GM19043 (cell line): ENCODE measurements at regions not wholly inside any gene's neighbourhood (a gene's known extent, or its start where the extent isn't known, plus 50 kb on each side); places are given as distances from the start of the nearest gene placed in this dataset.

Experiments
- ATAC-seq: cut with Tn5 transposase; IDR thresholded peaks from one replicate; pipeline ENCODE4 v1.9.1; 2021; ENCODE audit warnings: low read depth; ENCODE audit not compliant: unreplicated experiment

DNA sequence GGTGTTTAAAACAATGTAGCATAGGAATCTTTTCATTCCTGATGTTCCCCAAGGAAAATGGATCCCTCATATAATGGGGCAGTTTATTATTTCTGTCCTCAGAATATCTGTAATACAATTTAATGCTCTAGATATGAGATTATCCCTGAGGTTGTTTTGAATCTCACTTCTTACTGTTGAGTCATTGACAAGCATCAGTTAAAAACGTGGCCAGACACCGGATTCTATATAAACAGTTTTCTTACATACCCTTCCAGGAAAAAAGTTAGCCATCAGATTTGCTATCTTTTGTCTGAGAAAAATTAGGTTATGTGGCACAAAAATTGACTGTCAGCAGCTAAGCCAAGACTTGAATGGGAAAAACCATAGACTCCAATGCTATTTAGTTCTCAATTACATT lies 539.8 kb upstream of the CELF2 start:
- no peak for ATAC-seq

GRCh38 chr10:10479465-10479864 lies 538.2 kb upstream of the CELF2 start:
- ATAC-seq, result no peak

- no peak for ATAC-seq
These were observed 535.1 kb upstream of the CELF2 start for GRCh38 chr10:10482613-10483012.

DNA sequence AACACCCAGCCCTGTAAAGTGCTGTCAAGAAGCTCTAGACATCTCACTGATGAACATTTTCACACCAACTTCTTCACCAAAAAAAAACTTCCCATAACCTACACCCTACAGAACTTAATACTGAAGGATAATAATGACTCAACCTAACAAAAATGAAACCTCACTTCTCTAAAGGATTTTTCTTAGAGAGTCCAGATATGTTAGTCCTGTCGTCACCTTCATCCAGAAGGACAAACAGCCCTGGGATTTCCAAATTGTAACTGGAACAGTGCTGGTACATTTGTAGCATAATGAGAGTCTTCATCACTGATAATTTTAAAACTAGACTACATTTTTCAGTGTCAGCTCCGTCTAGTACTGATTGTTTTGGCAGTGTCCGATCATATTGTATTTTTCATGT lies 528.6 kb upstream of the CELF2 start:
- no peak for ATAC-seq

GRCh38 chr10:10489805-10490571 lies 527.7 kb upstream of the CELF2 start:
- ATAC-seq, result no peak

GRCh38 chr10:10490581-10490980 lies 527.1 kb upstream of the CELF2 start:
- ATAC-seq, result no peak

DNA sequence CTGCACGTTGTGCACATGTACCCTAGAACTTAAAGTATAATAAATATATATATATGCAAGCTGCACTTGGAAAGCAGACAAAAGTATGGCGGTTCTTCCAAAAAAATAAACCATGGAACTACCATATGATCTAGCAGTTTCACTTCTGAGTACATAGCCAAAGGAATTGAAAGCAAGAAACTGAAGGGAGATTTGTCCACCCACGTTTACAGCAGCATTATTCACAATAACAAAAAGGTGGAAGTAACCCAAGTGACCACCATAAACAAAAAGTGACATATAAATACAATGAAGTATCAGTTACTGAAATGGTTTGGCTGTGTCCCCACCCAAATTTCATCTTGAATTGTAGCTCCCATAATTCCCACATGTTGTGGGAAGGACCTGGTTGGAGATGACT lies 525.3 kb upstream of the CELF2 start:
- no peak for ATAC-seq

DNA sequence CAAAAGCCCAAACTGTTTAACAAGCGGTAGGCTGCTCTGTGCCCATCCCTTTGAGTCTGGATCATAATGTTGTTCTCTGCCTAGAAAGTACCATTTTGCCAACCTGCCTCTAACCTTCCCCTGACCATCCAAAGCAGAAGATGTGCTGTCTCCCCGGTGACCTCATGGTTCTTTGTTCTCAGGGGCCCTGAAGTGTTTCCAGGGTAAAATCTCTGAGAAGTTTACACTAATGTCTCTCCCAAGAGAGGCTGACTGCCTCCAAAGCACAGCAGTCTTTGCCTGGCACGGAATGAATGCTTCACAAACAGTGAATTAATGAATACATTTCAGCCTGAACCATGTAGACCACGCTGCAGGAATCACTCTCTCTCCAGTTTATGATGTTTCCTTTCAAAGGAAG lies 523.8 kb upstream of the CELF2 start:
- ATAC-seq, result no peak

DNA sequence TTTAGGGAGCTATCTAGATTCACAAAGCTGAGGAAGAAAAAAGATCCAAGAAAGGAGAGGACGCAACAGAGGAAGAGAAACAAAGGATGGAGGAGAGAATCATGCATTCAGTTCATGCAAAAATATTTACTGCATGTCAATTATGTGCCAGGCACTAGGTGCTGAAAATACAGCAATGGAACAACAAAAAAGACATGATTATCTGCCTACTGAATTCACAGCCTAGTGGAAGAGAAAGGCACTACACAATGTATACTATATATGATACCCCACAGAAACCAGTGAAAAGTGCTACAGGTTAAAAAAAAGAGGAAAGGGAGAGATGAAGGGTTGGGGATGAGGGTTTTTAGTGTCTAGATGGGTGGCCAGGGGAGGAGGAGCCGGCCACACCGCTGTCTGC lies 520.4 kb upstream of the CELF2 start:
- no peak for ATAC-seq

- ATAC-seq, result no peak
These were observed 518.9 kb upstream of the CELF2 start for GRCh38 chr10:10498781-10499180.

GRCh38 chr10:10499839-10500238 lies 517.8 kb upstream of the CELF2 start:
- ATAC-seq, result no peak

DNA sequence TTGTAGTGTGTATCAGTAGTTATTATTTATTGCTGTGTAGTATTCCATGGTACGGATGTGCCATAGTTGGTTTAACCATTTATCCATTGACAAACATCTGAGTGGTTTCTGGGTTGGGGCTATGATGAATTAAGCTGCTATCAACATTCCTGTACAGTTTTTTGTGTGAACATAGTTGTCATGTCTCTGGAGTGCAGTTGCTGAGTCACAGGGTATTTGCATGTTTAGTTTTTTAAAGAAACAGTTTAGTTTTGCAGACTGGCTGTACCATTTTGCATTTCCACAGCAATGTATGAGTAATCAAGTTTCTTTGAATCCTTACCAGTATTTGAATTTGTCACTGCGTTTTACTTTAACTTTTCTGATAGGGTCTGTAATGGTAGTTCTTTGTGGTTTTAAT lies 516.7 kb upstream of the CELF2 start:
- ATAC-seq, result no peak

DNA sequence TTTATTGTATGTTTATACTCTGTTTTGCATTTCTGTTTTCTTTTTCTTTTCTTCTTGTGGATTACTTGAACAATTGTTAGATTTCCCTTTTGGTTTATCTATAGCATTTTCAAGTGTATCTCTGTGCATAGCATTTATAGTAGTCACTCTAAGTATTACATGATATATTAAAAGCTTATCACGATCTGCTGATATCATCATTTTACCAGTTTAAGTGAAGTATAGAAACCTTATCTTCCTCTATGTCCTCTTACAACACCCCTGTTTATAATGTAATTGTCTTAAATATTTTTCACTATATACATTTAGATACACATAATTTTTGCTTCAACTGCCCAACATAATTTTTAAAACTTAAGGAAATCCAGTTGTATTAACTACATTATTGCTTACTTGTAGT lies 513.9 kb upstream of the CELF2 start:
- ATAC-seq, result no peak

- ATAC-seq, result no peak
These were observed 509.5 kb upstream of the CELF2 start for GRCh38 chr10:10508211-10508610.

GRCh38 chr10:10510179-10510578 lies 507.5 kb upstream of the CELF2 start:
- no peak for ATAC-seq

DNA sequence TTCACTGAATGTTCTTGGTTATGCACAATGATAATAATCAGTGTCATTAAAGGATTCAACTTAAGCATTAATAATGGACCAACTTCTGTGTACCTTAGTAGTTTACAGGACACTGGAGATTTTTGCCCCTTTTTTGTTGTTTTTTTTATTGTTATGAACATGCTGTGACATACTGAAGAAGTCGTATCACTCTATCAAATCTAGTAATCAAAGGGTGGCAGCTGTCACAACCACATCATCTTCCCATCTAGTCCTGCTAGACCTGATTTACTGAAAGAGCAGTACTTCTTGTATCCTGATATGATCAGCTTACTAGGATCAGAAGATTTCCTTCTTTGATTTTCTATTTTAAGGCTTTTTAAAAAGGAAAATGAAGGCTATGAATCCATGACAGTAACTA lies 504.6 kb upstream of the CELF2 start:
- no peak for ATAC-seq

DNA sequence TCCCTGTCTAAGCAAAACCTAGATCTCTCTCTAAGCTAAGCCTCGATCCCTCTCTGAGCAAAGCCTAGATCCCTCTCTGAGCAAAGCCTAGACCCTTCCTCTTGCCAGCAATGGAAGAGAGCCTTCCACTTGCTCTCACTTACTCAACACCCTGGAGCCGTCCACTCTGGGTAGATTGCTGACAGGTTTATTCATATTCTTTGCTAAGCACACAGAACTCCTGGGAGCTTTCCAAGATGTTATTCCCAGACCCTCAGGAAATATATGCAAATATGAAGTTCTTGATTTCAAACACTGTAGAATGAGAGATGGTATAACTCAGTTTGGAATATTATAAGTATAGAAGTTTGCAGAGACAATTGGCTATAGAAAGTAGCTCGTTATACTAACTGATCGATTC lies 503.8 kb upstream of the CELF2 start:
- ATAC-seq, result no peak

- ATAC-seq, result no peak
These were observed 502.9 kb upstream of the CELF2 start for GRCh38 chr10:10514797-10515196.

DNA sequence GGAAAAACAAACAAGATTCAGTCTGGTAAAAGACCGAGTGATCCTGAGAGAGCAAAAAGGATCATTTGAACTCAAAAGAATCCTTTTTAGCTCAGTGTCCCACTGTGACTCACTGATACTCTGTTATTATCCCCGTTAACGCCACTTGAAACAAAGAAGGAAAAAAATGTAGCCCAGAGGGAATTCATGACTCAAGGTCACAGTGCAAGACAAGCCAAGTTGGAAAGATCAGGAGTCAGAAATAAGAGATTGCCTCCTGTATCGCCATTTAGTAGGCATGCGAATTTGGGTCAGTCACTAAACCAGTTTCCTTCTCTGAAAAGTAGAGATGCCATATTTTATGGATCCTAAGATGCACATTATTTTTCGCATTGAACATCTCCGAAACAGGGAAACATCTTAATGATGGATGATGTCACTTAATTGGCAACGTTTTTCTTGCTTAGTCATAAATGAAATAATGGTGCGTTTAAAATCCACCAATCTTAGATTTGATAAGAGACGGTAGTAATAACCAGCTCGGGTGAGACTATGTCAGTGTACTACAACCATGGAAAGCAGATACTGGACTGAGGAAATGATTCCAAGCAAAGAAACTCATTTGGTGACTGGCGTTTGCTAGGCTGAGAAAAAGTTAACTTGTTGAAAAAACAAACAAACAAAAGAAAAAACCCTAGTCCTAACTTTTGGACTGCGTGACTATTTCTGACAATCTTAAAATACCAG lies 502.0 kb upstream of the CELF2 start:
- no peak for ATAC-seq

DNA sequence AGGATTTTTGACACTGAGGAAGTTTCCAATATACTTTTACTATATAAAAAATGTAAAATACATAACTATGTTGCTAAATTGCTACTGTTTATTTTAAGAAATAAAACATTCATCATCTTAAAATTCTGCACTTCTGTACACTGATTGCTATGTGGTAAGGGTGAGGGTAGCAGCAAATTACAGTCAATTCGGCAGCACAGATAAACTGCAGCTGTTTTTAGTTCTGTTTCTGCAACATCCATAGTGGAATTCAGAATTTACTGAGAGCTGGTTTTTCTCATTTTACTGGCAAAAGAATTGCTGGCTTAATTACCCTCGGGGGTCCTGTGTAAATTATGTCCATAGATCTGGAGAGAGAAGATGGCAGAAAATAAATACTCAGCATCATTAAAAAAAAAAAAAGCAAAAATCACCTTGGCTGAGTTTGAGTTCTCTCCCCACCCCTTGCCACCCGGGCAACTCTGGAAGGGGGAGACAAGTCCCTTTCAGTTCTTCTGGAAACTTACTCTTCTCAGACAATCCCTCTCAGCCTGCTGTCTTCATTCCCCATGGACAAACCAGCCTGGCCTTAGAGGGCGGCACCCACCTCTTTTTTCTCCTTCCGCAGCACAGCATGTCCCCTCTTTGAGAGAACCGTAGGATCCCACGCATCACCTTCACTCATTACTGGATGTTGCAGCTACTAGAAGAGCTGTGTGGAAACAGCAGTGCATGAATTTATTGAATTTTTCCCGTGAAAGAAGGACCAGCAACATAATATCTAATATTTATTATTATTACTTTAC lies 501.1 kb upstream of the CELF2 start:
- no peak for ATAC-seq

GRCh38 chr10:10517866-10518265 lies 499.8 kb upstream of the CELF2 start:
- no peak for ATAC-seq

GRCh38 chr10:10519674-10520073 lies 498.0 kb upstream of the CELF2 start:
- no peak for ATAC-seq
